Activated B cell treated with CpG ODN at 0.5 μM for 24 hours (primary cell): ENCODE measurements at regions not wholly inside any gene's neighbourhood (a gene's known extent, or its start where the extent isn't known, plus 50 kb on each side); places are given as distances from the start of the nearest gene placed in this dataset.

ENCODE experiments used
- ATAC-seq: fragments of 200-7000 bp; cut with Tn5 transposase; one replicate; pipeline ENCODE4 v1.10.0; 2021; ENCODE audit warnings: low read depth, mild to moderate bottlenecking, moderate library complexity
- CTCF ChIA-PET: fragments of 350-600 bp; sonication (Branson Sonifier 250); formaldehyde crosslinking; loops from one replicate; lab custom pipeline; 2021; ENCODE audit warnings: antibody characterized with exemption; lab: Charles Lee
- POLR2A ChIA-PET: fragments of 350-600 bp; sonication (Branson Sonifier 250); formaldehyde crosslinking; loops from one replicate; lab custom pipeline; 2021; ENCODE audit warnings: antibody characterized with exemption; lab: Charles Lee
- DNase-seq: peaks from one replicate; pipeline ENCODE4 v3.0.0; 2022
- H3K27ac Mint-ChIP-seq: one replicate; pipeline ENCODE4 v1.8.0; 2020; ENCODE audit warnings: mixed read lengths
- H3K27me3 Mint-ChIP-seq: one replicate; pipeline ENCODE4 v1.8.0; 2021; ENCODE audit warnings: mixed read lengths
- H3K36me3 Mint-ChIP-seq: one replicate; pipeline ENCODE4 v1.8.0; 2021; ENCODE audit warnings: low read depth, mixed read lengths
- H3K4me1 Mint-ChIP-seq: one replicate; pipeline ENCODE4 v1.8.0; 2021; ENCODE audit warnings: mixed read lengths
- H3K4me3 Mint-ChIP-seq: one replicate; pipeline ENCODE4 v1.8.0; 2020; ENCODE audit warnings: mild to moderate bottlenecking, mixed read lengths
- H3K9me3 Mint-ChIP-seq: one replicate; pipeline ENCODE4 v1.8.0; 2020; ENCODE audit warnings: mixed read lengths
- intact Hi-C: fragments of 100-400 bp; cut with micrococcal nuclease; formaldehyde crosslinking; loops from one replicate; pipeline ENCODE4 v1.15.1; 2024
- TF ChIP-seq, protein P1 (sequence below): fragments of 200-600 bp; IDR thresholded peaks from one replicate; pipeline ENCODE4 v1.8.0; 2022; ENCODE audit warnings: antibody characterized with exemption, mild to moderate bottlenecking

GRCh38 chr4:159736411-159736810, 633.5 kb downstream of the RAPGEF2 start:
- H3K27me3 Mint-ChIP-seq, result no peaks in the 10 kb centered on the region
- TF ChIP-seq, protein P1, sequence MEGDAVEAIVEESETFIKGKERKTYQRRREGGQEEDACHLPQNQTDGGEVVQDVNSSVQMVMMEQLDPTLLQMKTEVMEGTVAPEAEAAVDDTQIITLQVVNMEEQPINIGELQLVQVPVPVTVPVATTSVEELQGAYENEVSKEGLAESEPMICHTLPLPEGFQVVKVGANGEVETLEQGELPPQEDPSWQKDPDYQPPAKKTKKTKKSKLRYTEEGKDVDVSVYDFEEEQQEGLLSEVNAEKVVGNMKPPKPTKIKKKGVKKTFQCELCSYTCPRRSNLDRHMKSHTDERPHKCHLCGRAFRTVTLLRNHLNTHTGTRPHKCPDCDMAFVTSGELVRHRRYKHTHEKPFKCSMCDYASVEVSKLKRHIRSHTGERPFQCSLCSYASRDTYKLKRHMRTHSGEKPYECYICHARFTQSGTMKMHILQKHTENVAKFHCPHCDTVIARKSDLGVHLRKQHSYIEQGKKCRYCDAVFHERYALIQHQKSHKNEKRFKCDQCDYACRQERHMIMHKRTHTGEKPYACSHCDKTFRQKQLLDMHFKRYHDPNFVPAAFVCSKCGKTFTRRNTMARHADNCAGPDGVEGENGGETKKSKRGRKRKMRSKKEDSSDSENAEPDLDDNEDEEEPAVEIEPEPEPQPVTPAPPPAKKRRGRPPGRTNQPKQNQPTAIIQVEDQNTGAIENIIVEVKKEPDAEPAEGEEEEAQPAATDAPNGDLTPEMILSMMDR, result no peak
- ChIA-PET POLR2A (no interaction called here), CTCF (no interaction called here)
- ATAC-seq (no peak), DNase-seq (no peak)
- H3K27ac Mint-ChIP-seq, result no peak overlapping the region
- no peaks in the 10 kb centered on the region for H3K4me1 Mint-ChIP-seq
- no peak overlapping the region for H3K4me3 Mint-ChIP-seq
- intact Hi-C loops, result no loop called here
- H3K36me3 Mint-ChIP-seq, result no peaks in the 10 kb centered on the region
- peaks cover 5% of the 10 kb centered on the region for H3K9me3 Mint-ChIP-seq

DNA sequence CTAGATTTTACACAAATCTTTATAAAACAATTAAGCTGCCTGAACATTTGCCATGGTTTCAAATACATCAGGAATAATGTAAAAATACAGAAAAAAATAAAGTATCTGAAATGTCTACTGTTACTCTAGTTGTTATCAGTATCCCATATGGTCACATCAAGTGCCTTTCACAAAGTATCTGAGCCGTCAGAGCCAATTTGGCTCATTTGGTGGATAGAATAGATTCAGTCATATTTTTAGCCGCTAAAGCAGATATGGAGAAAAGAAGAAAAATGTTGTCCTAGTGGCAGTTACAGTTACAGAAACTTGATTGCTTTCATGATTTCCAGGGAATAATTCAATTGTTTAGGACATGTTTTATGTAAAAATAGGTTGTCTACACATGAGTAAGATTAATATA, 641.1 kb downstream of the RAPGEF2 start:
- no peak overlapping the region for H3K4me3 Mint-ChIP-seq
- H3K9me3 Mint-ChIP-seq, result peaks cover 5% of the 10 kb centered on the region
- no peaks in the 10 kb centered on the region for H3K4me1 Mint-ChIP-seq
- DNase-seq (no peak), ATAC-seq (no peak)
- TF ChIP-seq, protein P1, result no peak
- CTCF ChIA-PET, result no interaction called here
- POLR2A ChIA-PET, result no interaction called here
- no peaks in the 10 kb centered on the region for H3K36me3 Mint-ChIP-seq
- H3K27me3 Mint-ChIP-seq, result no peaks in the 10 kb centered on the region
- no peak overlapping the region for H3K27ac Mint-ChIP-seq
- intact Hi-C loops, result no loop called here

DNA sequence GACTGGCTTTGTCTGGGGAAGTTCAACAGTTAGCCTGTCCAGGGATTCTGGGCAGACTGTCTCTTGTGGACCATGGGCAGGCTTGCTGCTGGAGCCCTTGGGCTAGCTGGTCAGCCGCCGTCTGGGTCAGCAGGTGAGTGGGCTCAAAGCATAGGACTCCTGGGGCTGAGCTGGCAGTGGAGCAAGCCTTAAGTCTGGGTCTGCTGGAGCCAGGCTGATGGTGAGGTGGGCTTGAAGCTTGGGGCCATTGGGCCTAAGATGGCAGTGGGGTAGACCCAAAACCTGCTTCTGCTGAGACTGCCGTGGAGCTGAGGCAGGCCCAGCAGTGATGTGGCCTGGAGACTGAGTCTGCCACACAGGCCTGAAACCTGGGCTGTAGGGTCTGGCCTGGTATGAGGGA, 645.1 kb downstream of the RAPGEF2 start:
- ATAC-seq (no peak), DNase-seq (no peak)
- H3K4me3 Mint-ChIP-seq, result no peak overlapping the region
- CTCF ChIA-PET, result no interaction called here
- no peak overlapping the region for H3K27ac Mint-ChIP-seq
- intact Hi-C loops, result no loop called here
- TF ChIP-seq, protein P1, result no peak
- POLR2A ChIA-PET, result no interaction called here
- no peaks in the 10 kb centered on the region for H3K36me3 Mint-ChIP-seq
- H3K27me3 Mint-ChIP-seq, result no peaks in the 10 kb centered on the region
- H3K9me3 Mint-ChIP-seq, result no peaks in the 10 kb centered on the region
- no peaks in the 10 kb centered on the region for H3K4me1 Mint-ChIP-seq

DNA sequence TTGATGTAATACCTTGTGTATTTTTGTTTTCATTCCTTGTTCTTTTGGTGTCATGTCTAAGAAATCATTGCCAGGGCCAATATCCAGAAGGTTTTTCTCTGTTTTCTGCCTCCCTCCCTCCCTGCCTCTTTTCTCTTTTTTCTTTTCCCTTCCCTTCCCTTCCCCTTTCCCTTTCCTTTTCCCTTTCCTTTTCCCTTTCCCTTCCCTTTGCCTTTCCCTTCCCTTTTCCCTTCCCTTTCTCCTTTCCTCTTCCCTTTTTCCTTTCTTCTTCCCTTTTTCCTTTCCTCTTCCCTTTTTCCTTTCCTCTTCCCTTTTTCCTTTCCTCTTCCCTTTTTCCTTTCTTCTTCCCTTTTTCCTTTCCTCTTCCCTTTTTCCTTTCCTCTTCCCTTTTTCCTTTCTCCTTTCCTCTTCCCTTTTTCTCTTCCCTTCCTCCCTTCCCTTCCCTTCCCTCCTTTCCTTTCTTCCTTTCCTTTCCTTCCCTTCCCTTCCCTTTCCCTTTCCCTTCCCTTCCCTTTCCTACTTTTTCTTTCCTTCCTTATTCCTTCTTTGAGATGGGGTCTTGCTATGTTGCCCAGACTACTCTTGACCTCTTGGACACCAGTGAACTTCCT, 646.1 kb downstream of the RAPGEF2 start:
- intact Hi-C loops, result no loop called here
- Mint-ChIP-seq H3K4me3 (no peak overlapping the region), H3K9me3 (peaks cover under 1% of the 10 kb centered on the region), H3K36me3 (no peaks in the 10 kb centered on the region), H3K27me3 (no peaks in the 10 kb centered on the region), H3K27ac (no peak overlapping the region), H3K4me1 (no peaks in the 10 kb centered on the region)
- no peak for DNase-seq
- ChIA-PET POLR2A (no interaction called here), CTCF (no interaction called here)
- ATAC-seq, result no peak
- TF ChIP-seq, protein P1, result no peak

- Mint-ChIP-seq H3K27ac (no peak overlapping the region), H3K4me1 (no peaks in the 10 kb centered on the region), H3K9me3 (peaks cover 9% of the 10 kb centered on the region), H3K36me3 (no peaks in the 10 kb centered on the region), H3K4me3 (no peak overlapping the region), H3K27me3 (no peaks in the 10 kb centered on the region)
- DNase-seq (no peak), ATAC-seq (no peak)
- intact Hi-C loops, result no loop called here
- POLR2A ChIA-PET, result no interaction called here
- TF ChIP-seq, protein P1, result no peak
- CTCF ChIA-PET, result no interaction called here
Observed at GRCh38 chr4:159757499-159757898, 654.6 kb downstream of the RAPGEF2 start.
